GM23338 (cell line): ENCODE measurements at regions not wholly inside any gene's neighbourhood (a gene's known extent, or its start where the extent isn't known, plus 50 kb on each side); places are given as distances from the start of the nearest gene placed in this dataset.
A peak's percentile ranks its signal among the peaks of the same experiment; 100 is the strongest.

Experiments used
- ATAC-seq: fragments of 200-7000 bp; cut with Tn5 transposase; 3 replicates; pipeline ENCODE4 v1.9.1; 2020
- DNase-seq: peaks from one replicate; pipeline ENCODE4 v3.0.0-alpha.2; 2015; ENCODE audit warnings: low spot score
- H2AFZ ChIP-seq: fragments of 200-600 bp; sonication (generic); 2 replicates; pipeline ENCODE4 v1.8.0; 2016; ENCODE audit warnings: antibody characterized with exemption, mild to moderate bottlenecking, moderate library complexity
- H3F3A ChIP-seq: fragments of 200-600 bp; sonication (generic); replicated peaks from 2 replicates; pipeline ENCODE4 v1.8.0; 2017; ENCODE audit warnings: antibody characterized with exemption, mixed run types, low read depth
- H3K27ac ChIP-seq: fragments of 200-600 bp; sonication (generic); 2 replicates; pipeline ENCODE4 v1.6.1; 2016; ENCODE audit warnings: low read depth
- H3K27me3 ChIP-seq: fragments of 200-600 bp; sonication (generic); 2 replicates; pipeline ENCODE4 v1.8.0; 2016; ENCODE audit warnings: mild to moderate bottlenecking, mixed run types, moderate library complexity; ENCODE audit not compliant: insufficient read depth
- H3K36me3 ChIP-seq: fragments of 200-600 bp; sonication (generic); 2 replicates; pipeline ENCODE4 v1.8.0; 2016; ENCODE audit warnings: mild to moderate bottlenecking; ENCODE audit not compliant: insufficient read depth
- H3K4me1 ChIP-seq: fragments of 200-600 bp; sonication (generic); 2 replicates; pipeline ENCODE4 v1.8.0; 2016; ENCODE audit warnings: mild to moderate bottlenecking, moderate library complexity; ENCODE audit not compliant: insufficient read depth
- H3K4me2 ChIP-seq: fragments of 200-600 bp; sonication (generic); 2 replicates; pipeline ENCODE4 v1.7.1; 2017; ENCODE audit warnings: mixed run types
- H3K4me3 ChIP-seq: fragments of 200-600 bp; sonication (generic); 2 replicates; pipeline ENCODE4 v1.6.1; 2016; ENCODE audit warnings: mixed run types
- H3K79me2 ChIP-seq: fragments of 200-600 bp; sonication (generic); replicated peaks from 2 replicates; pipeline ENCODE4 v1.8.0; 2017; ENCODE audit warnings: mild to moderate bottlenecking; ENCODE audit not compliant: insufficient read depth
- H3K9me2 ChIP-seq: fragments of 200-600 bp; sonication (generic); 2 replicates; pipeline ENCODE4 v1.8.0; 2017; ENCODE audit not compliant: insufficient read depth
- H4K20me1 ChIP-seq: fragments of 200-600 bp; sonication (generic); replicated peaks from 2 replicates; pipeline ENCODE4 v1.8.0; 2017; ENCODE audit warnings: mild to moderate bottlenecking; ENCODE audit not compliant: insufficient read depth
- H3K27ac Mint-ChIP-seq: 2 replicates; pipeline ENCODE4 v1.8.0; 2020; ENCODE audit warnings: inconsistent platforms, mild to moderate bottlenecking, moderate library complexity, mixed read lengths
- H3K27me3 Mint-ChIP-seq: 3 replicates; pipeline ENCODE4 v1.8.0; 2022; ENCODE audit warnings: low read depth, mild to moderate bottlenecking, moderate library complexity, mixed read lengths, inconsistent platforms; ENCODE audit not compliant: insufficient read depth, poor library complexity
- H3K36me3 Mint-ChIP-seq: 3 replicates; pipeline ENCODE4 v1.8.0; 2021; ENCODE audit warnings: low read depth, mild to moderate bottlenecking, inconsistent platforms, moderate library complexity, mixed read lengths
- H3K4me1 Mint-ChIP-seq: 3 replicates; pipeline ENCODE4 v1.8.0; 2020; ENCODE audit warnings: mild to moderate bottlenecking, inconsistent platforms, mixed read lengths
- H3K4me3 Mint-ChIP-seq: 3 replicates; pipeline ENCODE4 v1.8.0; 2021; ENCODE audit warnings: moderate library complexity, mild to moderate bottlenecking, inconsistent platforms, mixed read lengths
- H3K9me3 Mint-ChIP-seq: 3 replicates; pipeline ENCODE4 v1.8.0; 2020; ENCODE audit warnings: moderate library complexity, mild to moderate bottlenecking, inconsistent platforms, mixed read lengths
- EZH2 ChIP-seq: fragments of 200-600 bp; sonication (generic); IDR thresholded peaks from one replicate; pipeline ENCODE4 v1.8.0; 2017; ENCODE audit warnings: antibody characterized with exemption, mild to moderate bottlenecking, low read depth; ENCODE audit not compliant: unreplicated experiment
- EZH2phosphoT487 ChIP-seq: fragments of 200-600 bp; sonication (generic); IDR thresholded peaks from one replicate; pipeline ENCODE4 v1.8.1; 2018; ENCODE audit warnings: antibody characterized with exemption; ENCODE audit not compliant: unreplicated experiment
- JUNB ChIP-seq: IDR thresholded peaks from one replicate; pipeline ENCODE4 v1.6.1; 2016; ENCODE audit warnings: antibody characterized with exemption; ENCODE audit not compliant: unreplicated experiment
- STAT1 ChIP-seq: IDR thresholded peaks from one replicate; pipeline ENCODE4 v1.6.1; 2016; ENCODE audit warnings: antibody characterized with exemption; ENCODE audit not compliant: unreplicated experiment
- ZNF114 ChIP-seq: fragments of 250-450 bp; sonication (Bioruptor Pico); IDR thresholded peaks from 2 replicates; pipeline ENCODE4 v1.5.0; 2020; ENCODE audit warnings: mild to moderate bottlenecking, moderate library complexity
- TF ChIP-seq, protein P1 (sequence below): IDR thresholded peaks from 2 replicates; pipeline ENCODE4 v1.6.1; 2016; ENCODE audit warnings: antibody characterized with exemption
- TF ChIP-seq, protein P2 (sequence below): IDR thresholded peaks from one replicate; pipeline ENCODE4 v1.6.1; 2018; ENCODE audit warnings: antibody characterized with exemption; ENCODE audit not compliant: unreplicated experiment
- TF ChIP-seq, protein P3 (sequence below): fragments of 250-450 bp; sonication (Bioruptor Pico); IDR thresholded peaks from 2 replicates; pipeline ENCODE4 v1.5.0; 2020; ENCODE audit warnings: mild to moderate bottlenecking, moderate library complexity

DNA sequence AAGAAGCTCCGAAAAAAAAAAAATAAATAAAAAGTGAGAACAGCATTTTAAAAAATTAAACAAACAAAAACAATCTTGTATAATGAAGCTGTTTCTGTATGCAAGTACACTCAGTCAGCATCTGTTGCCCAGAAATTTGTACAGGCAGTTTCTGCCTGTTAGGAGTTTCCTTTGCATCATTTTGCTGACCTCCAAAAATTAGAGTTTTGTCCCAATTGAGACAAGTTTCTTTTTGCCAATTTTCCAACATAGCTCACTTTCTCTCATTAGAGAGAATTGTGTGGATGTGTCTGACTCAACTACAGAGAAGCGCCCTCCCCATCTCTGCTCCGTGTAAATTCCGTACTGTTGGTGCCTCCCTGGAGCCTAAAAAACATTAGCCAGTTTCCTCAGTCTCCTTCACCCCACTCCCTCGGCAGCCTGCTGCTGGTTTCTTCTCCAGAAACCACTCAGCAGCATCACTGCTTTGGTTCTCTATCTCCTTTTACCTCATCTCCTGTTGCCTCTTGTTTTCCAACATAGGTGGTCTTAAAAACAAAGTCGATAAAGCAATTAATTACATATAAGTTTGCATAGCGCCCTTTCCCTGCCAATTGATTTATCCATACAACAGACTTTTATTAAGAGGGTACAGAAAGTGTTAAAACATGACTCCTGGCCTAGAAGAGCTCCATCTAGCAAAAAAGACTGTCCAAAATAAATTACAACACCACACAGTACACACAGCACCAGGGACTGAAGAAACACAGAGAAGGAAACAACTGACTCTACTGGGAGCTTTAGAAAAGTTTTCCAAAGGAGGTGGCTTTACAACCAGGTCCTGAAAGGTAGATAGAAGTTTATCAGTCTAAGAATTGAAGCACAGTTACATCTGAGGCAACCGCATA, 286.7 kb downstream of the SHOX2 start:
- Histone ChIP-seq H3K27ac (no peak overlapping the region), H2AFZ (peak overlapping the region; percentile 94), H3K36me3 (no peaks in the 10 kb centered on the region), H3K9me2 (no peaks in the 10 kb centered on the region), H3K4me3 (no peak overlapping the region), H3K79me2 (no peaks in the 10 kb centered on the region), H3K27me3 (no peaks in the 10 kb centered on the region), H3K4me2 (peak overlapping the region; percentile 52), H4K20me1 (no peaks in the 10 kb centered on the region), H3F3A (no peaks in the 10 kb centered on the region), H3K4me1 (peaks cover 10% of the 10 kb centered on the region)
- Mint-ChIP-seq H3K4me3 (no peak overlapping the region; the same call in 1 of the 3 replicates), H3K36me3 (no peaks in the 10 kb centered on the region), H3K27me3 (no peaks in the 10 kb centered on the region), H3K9me3 (no peaks in the 10 kb centered on the region), H3K27ac (peak overlapping the region; percentile 75), H3K4me1 (peaks cover 9% of the 10 kb centered on the region)
- ATAC-seq: peak; percentile 85
- peak; percentile 51 for DNase-seq
- TF ChIP-seq EZH2 (no peak), STAT1 (no peak), EZH2phosphoT487 (no peak), JUNB (no peak), ZNF114 (CRISPR knock-in tag) (no peak)
- TF ChIP-seq, protein P1, sequence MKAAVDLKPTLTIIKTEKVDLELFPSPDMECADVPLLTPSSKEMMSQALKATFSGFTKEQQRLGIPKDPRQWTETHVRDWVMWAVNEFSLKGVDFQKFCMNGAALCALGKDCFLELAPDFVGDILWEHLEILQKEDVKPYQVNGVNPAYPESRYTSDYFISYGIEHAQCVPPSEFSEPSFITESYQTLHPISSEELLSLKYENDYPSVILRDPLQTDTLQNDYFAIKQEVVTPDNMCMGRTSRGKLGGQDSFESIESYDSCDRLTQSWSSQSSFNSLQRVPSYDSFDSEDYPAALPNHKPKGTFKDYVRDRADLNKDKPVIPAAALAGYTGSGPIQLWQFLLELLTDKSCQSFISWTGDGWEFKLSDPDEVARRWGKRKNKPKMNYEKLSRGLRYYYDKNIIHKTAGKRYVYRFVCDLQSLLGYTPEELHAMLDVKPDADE: no peak
- TF ChIP-seq, protein P2, sequence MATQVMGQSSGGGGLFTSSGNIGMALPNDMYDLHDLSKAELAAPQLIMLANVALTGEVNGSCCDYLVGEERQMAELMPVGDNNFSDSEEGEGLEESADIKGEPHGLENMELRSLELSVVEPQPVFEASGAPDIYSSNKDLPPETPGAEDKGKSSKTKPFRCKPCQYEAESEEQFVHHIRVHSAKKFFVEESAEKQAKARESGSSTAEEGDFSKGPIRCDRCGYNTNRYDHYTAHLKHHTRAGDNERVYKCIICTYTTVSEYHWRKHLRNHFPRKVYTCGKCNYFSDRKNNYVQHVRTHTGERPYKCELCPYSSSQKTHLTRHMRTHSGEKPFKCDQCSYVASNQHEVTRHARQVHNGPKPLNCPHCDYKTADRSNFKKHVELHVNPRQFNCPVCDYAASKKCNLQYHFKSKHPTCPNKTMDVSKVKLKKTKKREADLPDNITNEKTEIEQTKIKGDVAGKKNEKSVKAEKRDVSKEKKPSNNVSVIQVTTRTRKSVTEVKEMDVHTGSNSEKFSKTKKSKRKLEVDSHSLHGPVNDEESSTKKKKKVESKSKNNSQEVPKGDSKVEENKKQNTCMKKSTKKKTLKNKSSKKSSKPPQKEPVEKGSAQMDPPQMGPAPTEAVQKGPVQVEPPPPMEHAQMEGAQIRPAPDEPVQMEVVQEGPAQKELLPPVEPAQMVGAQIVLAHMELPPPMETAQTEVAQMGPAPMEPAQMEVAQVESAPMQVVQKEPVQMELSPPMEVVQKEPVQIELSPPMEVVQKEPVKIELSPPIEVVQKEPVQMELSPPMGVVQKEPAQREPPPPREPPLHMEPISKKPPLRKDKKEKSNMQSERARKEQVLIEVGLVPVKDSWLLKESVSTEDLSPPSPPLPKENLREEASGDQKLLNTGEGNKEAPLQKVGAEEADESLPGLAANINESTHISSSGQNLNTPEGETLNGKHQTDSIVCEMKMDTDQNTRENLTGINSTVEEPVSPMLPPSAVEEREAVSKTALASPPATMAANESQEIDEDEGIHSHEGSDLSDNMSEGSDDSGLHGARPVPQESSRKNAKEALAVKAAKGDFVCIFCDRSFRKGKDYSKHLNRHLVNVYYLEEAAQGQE: no peak

DNA sequence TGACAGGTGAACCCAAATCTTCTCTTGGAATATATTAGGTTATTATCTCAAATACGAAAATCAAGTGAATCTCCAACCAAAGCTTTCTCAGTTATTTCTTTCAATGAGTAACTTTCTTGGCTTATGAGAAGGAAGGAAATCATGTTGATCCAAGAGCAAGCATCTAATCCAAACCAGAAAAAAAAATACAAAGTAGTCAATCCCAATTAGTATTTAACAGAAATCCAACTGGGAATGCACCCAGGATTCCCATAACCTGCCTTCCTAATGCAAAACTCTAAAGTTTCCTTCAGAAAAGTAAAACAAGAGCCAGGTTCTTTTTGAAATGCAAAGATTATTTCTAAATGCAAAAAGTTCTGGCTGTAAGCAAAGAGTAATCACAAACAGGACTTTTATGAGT, 289.3 kb downstream of the SHOX2 start:
- Mint-ChIP-seq H3K36me3 (no peaks in the 10 kb centered on the region), H3K4me3 (no peak overlapping the region), H3K4me1 (peaks cover 9% of the 10 kb centered on the region), H3K27ac (no peak overlapping the region), H3K27me3 (no peaks in the 10 kb centered on the region), H3K9me3 (no peaks in the 10 kb centered on the region)
- Histone ChIP-seq H3F3A (no peaks in the 10 kb centered on the region), H3K36me3 (no peaks in the 10 kb centered on the region), H3K4me1 (peaks cover 10% of the 10 kb centered on the region), H3K4me3 (no peak overlapping the region), H2AFZ (no peak overlapping the region), H3K27me3 (no peaks in the 10 kb centered on the region), H4K20me1 (no peaks in the 10 kb centered on the region), H3K27ac (no peak overlapping the region), H3K9me2 (no peaks in the 10 kb centered on the region), H3K79me2 (no peaks in the 10 kb centered on the region), H3K4me2 (no peak overlapping the region)
- TF ChIP-seq, protein P1: no peak
- TF ChIP-seq, protein P3, sequence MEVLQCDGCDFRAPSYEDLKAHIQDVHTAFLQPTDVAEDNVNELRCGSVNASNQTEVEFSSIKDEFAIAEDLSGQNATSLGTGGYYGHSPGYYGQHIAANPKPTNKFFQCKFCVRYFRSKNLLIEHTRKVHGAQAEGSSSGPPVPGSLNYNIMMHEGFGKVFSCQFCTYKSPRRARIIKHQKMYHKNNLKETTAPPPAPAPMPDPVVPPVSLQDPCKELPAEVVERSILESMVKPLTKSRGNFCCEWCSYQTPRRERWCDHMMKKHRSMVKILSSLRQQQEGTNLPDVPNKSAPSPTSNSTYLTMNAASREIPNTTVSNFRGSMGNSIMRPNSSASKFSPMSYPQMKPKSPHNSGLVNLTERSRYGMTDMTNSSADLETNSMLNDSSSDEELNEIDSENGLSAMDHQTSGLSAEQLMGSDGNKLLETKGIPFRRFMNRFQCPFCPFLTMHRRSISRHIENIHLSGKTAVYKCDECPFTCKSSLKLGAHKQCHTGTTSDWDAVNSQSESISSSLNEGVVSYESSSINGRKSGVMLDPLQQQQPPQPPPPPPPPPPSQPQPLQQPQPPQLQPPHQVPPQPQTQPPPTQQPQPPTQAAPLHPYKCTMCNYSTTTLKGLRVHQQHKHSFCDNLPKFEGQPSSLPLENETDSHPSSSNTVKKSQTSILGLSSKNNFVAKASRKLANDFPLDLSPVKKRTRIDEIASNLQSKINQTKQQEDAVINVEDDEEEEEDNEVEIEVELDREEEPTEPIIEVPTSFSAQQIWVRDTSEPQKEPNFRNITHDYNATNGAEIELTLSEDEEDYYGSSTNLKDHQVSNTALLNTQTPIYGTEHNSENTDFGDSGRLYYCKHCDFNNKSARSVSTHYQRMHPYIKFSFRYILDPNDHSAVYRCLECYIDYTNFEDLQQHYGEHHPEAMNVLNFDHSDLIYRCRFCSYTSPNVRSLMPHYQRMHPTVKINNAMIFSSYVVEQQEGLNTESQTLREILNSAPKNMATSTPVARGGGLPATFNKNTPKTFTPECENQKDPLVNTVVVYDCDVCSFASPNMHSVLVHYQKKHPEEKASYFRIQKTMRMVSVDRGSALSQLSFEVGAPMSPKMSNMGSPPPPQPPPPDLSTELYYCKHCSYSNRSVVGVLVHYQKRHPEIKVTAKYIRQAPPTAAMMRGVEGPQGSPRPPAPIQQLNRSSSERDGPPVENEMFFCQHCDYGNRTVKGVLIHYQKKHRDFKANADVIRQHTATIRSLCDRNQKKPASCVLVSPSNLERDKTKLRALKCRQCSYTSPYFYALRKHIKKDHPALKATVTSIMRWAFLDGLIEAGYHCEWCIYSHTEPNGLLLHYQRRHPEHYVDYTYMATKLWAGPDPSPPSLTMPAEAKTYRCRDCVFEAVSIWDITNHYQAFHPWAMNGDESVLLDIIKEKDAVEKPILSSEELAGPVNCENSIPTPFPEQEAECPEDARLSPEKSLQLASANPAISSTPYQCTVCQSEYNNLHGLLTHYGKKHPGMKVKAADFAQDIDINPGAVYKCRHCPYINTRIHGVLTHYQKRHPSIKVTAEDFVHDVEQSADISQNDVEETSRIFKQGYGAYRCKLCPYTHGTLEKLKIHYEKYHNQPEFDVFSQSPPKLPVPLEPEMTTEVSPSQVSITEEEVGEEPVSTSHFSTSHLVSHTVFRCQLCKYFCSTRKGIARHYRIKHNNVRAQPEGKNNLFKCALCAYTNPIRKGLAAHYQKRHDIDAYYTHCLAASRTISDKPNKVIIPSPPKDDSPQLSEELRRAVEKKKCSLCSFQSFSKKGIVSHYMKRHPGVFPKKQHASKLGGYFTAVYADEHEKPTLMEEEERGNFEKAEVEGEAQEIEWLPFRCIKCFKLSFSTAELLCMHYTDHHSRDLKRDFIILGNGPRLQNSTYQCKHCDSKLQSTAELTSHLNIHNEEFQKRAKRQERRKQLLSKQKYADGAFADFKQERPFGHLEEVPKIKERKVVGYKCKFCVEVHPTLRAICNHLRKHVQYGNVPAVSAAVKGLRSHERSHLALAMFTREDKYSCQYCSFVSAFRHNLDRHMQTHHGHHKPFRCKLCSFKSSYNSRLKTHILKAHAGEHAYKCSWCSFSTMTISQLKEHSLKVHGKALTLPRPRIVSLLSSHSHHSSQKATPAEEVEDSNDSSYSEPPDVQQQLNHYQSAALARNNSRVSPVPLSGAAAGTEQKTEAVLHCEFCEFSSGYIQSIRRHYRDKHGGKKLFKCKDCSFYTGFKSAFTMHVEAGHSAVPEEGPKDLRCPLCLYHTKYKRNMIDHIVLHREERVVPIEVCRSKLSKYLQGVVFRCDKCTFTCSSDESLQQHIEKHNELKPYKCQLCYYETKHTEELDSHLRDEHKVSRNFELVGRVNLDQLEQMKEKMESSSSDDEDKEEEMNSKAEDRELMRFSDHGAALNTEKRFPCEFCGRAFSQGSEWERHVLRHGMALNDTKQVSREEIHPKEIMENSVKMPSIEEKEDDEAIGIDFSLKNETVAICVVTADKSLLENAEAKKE (CRISPR knock-in tag): no peak
- DNase-seq (no peak), ATAC-seq (no peak)
